ENCODE measurements at regions not wholly inside any gene's neighbourhood (a gene's known extent, or its start where the extent isn't known, plus 50 kb on each side); places are given as distances from the start of the nearest gene placed in this dataset.

- DNase-seq, result no peak
These were observed 57.6 kb upstream of the MED9 start for GRCh38 chr17:17419166-17419565.

DNA sequence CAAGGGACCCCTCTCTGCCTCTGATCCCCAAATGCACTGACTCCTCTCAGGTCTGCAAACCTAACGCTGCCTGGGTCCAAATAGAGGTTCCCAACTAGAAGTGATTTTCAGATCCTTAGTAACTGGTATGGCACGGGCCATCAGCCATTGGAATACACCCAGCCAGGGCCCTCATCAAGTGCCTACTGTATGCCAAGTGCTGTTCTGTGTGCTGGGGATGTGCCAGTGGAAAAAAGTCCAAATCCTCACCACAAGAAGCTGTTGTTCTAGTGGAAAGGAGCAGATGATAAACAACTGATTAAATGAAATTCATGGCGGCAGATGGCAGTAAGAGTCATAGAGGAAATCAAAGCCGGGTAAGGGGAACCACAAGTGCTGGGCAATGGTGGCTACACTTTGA is 57.2 kb upstream of the MED9 start:
- DNase-seq, result no peak

GRCh38 chr17:17420082-17420481 is 56.7 kb upstream of the MED9 start:
- DNase-seq, result no peak

DNA sequence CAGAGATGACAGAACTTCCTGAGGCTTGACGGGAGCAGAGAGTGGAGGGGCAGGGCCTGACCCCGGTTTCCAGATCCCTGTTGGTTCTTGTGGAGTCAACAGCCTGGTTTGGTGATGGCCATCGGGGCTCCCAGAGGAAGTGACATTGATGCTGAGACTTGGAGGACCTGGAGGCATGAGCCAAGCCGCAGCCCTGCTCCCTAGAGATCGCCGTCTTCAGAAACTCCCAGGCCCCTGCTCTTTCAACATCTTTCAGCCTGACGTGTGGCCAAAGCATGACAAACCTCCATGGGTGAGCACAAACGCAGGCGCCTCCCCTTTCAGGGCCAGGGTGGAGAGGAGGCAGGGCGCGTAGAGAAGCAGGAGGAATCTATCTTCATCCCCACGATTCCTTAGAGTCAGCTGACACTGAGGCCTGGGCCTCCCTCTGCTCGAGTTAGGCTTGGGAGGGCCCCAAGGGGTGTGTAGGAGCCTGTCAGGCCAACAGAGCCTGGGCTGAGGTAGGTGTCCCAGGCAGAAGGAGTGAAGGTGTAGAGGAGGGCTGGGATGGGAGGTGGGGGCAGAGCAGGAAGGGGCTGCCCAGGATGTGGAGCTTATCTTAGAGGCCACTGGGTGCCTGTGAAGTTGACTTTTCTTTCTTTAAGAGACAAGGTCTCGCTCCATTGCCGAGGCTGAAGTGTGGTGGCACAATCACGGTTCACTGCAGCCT is 56.1 kb upstream of the MED9 start:
- DNase-seq, result no peak

DNA sequence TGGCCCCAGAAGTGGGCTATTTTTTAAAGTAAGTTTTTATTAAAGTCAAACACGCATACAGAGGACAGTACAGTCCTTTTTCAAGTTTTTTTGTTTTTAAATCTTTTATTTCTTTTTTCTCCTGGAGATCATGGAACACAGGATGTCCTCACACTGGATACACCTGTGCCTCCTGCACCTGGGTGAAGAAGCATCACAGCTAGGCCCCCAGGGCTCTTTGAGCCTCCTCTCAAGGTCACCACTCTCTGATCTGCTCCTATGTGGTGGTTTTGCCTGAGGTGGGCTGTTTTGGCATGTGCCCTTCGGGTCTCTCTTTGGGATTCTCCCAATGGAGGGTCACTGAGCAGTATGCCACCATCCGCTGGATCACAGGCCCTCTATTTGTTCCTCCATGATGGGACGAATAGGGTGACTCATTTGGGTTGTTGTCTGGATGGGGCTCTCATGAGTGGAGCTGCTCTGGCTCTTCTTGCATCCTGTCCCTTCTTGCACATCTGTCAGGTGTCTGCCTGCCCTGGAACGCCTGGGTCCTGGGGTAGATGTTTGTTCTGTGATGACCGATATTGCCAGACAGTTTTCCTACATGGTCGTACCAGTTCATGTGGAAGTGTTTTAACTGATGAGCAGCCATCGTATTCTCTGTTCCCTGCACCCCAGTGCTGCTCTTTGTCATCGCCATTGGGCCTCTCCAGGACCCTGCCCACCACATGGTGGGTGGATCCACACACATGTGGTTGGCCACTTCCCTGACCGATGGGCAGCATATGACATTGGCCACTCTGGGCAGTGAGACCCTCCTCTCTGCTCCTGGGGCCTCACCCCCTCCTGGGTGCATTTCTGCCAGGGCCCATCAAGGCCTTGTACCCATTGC is 55.2 kb upstream of the MED9 start:
- DNase-seq, result no peak

DNA sequence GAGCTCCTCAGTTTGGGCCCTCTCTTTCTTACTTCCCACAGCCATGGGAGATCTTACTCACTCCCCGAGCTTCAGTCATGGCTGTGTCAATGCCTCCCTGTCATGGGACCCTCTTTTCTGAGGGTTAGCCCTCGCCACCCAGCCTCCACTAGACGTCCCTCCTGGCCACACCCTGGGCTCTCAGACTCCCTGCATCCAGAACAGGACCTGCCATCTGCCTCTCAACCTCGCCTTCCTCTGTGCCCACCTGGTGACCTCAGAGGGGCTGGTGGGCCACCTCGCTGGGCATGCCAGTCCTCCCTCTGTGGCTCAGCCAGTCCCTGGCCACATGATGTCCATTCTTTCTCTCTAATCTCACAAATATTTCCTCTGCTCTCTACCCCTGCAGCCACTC is 54.6 kb upstream of the MED9 start:
- no peak for DNase-seq

DNA sequence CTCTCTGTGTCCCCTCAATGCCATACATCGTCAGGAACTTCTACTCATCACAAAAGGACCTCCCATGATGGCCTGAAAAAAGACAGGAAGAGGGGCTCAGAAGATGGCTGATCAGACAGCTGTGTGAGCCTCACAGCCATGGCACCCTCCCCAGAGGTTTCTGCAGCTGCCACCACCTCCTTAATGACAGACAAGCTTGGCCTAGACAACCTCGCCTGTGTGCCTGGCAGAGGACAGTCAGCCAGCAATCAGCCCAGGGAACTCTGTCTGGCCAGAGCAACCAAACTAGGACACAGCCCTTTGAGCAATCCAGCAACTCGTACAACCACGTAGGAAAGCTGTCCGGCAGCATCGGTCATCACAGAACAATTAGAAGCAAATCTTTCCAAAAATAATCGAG is 54.2 kb upstream of the MED9 start:
- no peak for DNase-seq

- DNase-seq, result no peak
These were observed 53.1 kb upstream of the MED9 start for GRCh38 chr17:17423656-17424055.

DNA sequence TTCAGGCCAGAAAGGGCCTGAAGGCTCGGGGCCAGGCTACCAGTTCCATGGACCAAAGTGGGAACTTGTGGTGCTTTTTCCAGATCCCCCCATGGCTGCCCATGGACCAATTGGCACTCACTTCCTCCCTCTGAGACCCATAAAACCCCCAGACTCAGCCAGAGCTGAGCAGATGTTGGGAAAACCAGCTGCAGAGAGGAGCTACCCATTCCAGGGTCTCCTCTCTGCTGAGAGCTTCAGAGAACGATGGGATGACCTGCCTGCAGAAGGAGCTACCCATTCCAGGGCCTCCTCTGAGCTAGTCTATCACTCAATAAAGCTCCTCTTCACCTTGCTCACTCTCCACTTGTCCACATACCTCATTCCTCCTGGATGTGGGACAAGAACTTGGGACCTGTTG is 52.2 kb upstream of the MED9 start:
- no peak for DNase-seq

DNA sequence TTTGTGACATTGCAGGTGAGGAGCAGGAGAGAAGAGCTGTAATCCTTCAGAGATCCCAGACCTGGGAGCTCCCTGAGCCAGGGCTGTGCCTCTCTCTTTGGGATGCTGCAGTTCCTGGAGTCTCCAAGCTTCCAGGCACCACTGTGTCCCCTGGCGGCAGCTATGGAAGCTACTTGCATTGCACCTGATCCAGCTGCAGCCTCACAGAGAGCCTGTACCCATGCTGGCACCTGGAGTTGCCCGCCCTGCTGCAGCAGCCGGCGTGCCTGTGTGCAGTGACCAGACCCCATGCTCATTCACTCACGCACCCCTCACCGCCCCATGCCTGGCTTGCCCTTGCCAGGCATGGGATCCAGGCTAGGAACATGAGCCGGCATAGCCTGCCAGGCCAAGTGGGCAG is 51.8 kb upstream of the MED9 start:
- no peak for DNase-seq

GRCh38 chr17:17425591-17425990 is 51.2 kb upstream of the MED9 start:
- no peak for DNase-seq

DNA sequence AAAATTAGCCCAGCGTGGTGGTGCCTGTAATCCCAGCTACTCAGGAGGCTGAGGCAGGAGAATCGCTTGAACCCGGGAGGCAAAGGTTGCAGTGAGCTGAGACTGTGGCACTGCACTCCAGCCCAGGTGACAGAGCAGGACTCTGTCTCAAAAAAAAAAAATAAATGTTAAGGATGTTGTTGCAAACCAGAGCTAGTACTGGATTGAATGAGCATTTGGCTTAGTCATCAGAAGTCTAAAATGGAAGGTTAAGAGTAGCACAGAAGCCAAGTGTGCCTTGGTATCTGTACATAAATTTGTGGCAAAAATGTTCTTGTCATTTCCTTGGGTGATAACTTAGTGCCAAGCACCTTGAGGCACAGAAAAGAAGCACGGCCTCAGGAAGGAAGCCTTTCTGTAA is 50.6 kb upstream of the MED9 start:
- no peak for DNase-seq
